KMS-11 (cell line): ENCODE measurements at regions not wholly inside any gene's neighbourhood (a gene's known extent, or its start where the extent isn't known, plus 50 kb on each side); places are given as distances from the start of the nearest gene placed in this dataset.

Experiments
- H2AFZ ChIP-seq: fragments of 200-600 bp; sonication (generic); 2 replicates; pipeline ENCODE4 v1.6.1; 2016; ENCODE audit warnings: antibody characterized with exemption, mixed run types, low read depth
- H3K27ac ChIP-seq: fragments of 200-600 bp; sonication (generic); 2 replicates; pipeline ENCODE4 v1.6.1; 2016; ENCODE audit warnings: mild to moderate bottlenecking, mixed run types
- H3K27me3 ChIP-seq: fragments of 200-600 bp; sonication (generic); 2 replicates; pipeline ENCODE4 v1.6.1; 2017; ENCODE audit warnings: mild to moderate bottlenecking, low read depth, mixed run types, moderate library complexity; ENCODE audit not compliant: insufficient read depth
- H3K36me3 ChIP-seq: fragments of 200-600 bp; sonication (generic); 2 replicates; pipeline ENCODE4 v1.6.1; 2017; ENCODE audit warnings: mild to moderate bottlenecking, mixed run types; ENCODE audit not compliant: insufficient read depth
- H3K4me1 ChIP-seq: fragments of 200-600 bp; sonication (generic); 2 replicates; pipeline ENCODE4 v1.6.1; 2016; ENCODE audit warnings: mild to moderate bottlenecking, low read depth, mixed run types; ENCODE audit not compliant: poor library complexity, severe bottlenecking
- H3K4me2 ChIP-seq: fragments of 200-600 bp; sonication (generic); 2 replicates; pipeline ENCODE4 v1.7.0; 2016; ENCODE audit warnings: mild to moderate bottlenecking, mixed run types
- H3K4me3 ChIP-seq: fragments of 200-600 bp; sonication (generic); IDR thresholded peaks from 2 replicates; pipeline ENCODE4 v1.6.1; 2017; ENCODE audit warnings: low read depth, low read length, mixed read lengths; ENCODE audit not compliant: insufficient read depth
- H3K79me2 ChIP-seq: fragments of 200-600 bp; sonication (generic); 2 replicates; pipeline ENCODE4 v1.6.1; 2016; ENCODE audit warnings: low read depth, mixed run types; ENCODE audit not compliant: insufficient read depth
- H3K9ac ChIP-seq: fragments of 200-600 bp; sonication (generic); 2 replicates; pipeline ENCODE4 v1.6.1; 2016; ENCODE audit warnings: mild to moderate bottlenecking, mixed run types
- H4K20me1 ChIP-seq: fragments of 200-600 bp; sonication (generic); 2 replicates; pipeline ENCODE4 v1.6.1; 2016; ENCODE audit warnings: mild to moderate bottlenecking, mixed run types; ENCODE audit not compliant: insufficient read depth
- TF ChIP-seq, protein P1 (sequence below): fragments of 200-600 bp; sonication (generic); conservative IDR thresholded peaks from 2 replicates; pipeline ENCODE4 v1.6.1; 2017; ENCODE audit warnings: low read depth, mild to moderate bottlenecking, antibody characterized with exemption, low read length, moderate library complexity, mixed read lengths

- Histone ChIP-seq H3K9ac (no peak overlapping the region), H4K20me1 (no peaks in the 10 kb centered on the region), H3K27ac (no peak overlapping the region), H3K27me3 (no peaks in the 10 kb centered on the region), H3K36me3 (no peaks in the 10 kb centered on the region), H3K4me1 (no peaks in the 10 kb centered on the region), H3K79me2 (no peaks in the 10 kb centered on the region), H3K4me3 (no peak overlapping the region), H3K4me2 (no peak overlapping the region), H2AFZ (no peak overlapping the region)
- TF ChIP-seq, protein P1, sequence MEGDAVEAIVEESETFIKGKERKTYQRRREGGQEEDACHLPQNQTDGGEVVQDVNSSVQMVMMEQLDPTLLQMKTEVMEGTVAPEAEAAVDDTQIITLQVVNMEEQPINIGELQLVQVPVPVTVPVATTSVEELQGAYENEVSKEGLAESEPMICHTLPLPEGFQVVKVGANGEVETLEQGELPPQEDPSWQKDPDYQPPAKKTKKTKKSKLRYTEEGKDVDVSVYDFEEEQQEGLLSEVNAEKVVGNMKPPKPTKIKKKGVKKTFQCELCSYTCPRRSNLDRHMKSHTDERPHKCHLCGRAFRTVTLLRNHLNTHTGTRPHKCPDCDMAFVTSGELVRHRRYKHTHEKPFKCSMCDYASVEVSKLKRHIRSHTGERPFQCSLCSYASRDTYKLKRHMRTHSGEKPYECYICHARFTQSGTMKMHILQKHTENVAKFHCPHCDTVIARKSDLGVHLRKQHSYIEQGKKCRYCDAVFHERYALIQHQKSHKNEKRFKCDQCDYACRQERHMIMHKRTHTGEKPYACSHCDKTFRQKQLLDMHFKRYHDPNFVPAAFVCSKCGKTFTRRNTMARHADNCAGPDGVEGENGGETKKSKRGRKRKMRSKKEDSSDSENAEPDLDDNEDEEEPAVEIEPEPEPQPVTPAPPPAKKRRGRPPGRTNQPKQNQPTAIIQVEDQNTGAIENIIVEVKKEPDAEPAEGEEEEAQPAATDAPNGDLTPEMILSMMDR, result no peak
Measured at GRCh38 chr3:30166535-30166934, 439.9 kb upstream of the TGFBR2 start.

- Histone ChIP-seq H3K27ac (no peak overlapping the region), H2AFZ (no peak overlapping the region)
Measured at GRCh38 chr3:30167541-30168011, 438.8 kb upstream of the TGFBR2 start.

DNA sequence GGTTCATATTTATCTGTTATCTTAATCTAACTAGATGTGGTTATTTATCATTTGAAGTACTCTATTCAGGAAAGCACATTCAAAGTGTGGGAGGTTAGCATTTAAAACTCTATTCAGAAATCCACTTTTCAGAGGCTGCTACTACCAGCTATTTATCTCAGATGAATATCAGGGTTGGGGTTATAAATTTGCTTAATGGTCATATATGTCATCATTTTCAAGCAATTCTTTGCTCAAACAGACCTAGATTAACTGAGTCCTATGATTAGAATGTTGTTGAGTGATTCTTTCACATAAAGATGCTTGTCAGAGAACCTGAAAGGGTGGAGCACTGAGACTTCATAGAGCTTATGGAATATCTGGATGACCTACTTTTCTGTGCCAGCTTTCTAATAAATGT lies 436.9 kb upstream of the TGFBR2 start:
- Histone ChIP-seq H3K27ac (no peak overlapping the region), H3K79me2 (no peaks in the 10 kb centered on the region), H2AFZ (no peak overlapping the region), H3K27me3 (no peaks in the 10 kb centered on the region), H3K4me3 (no peak overlapping the region), H3K4me2 (no peak overlapping the region), H3K4me1 (no peaks in the 10 kb centered on the region), H4K20me1 (no peaks in the 10 kb centered on the region), H3K36me3 (no peaks in the 10 kb centered on the region), H3K9ac (no peak overlapping the region)
- TF ChIP-seq, protein P1, result no peak

More at GRCh38 chr3:30167541-30168011, 438.8 kb upstream of the TGFBR2 start:
- Histone ChIP-seq H3K4me3 (no peak overlapping the region), H3K9ac (no peak overlapping the region), H4K20me1 (no peaks in the 10 kb centered on the region), H3K4me2 (no peak overlapping the region), H3K4me1 (no peaks in the 10 kb centered on the region), H3K79me2 (no peaks in the 10 kb centered on the region), H3K36me3 (no peaks in the 10 kb centered on the region), H3K27me3 (no peaks in the 10 kb centered on the region)
- TF ChIP-seq, protein P1, result no peak

DNA sequence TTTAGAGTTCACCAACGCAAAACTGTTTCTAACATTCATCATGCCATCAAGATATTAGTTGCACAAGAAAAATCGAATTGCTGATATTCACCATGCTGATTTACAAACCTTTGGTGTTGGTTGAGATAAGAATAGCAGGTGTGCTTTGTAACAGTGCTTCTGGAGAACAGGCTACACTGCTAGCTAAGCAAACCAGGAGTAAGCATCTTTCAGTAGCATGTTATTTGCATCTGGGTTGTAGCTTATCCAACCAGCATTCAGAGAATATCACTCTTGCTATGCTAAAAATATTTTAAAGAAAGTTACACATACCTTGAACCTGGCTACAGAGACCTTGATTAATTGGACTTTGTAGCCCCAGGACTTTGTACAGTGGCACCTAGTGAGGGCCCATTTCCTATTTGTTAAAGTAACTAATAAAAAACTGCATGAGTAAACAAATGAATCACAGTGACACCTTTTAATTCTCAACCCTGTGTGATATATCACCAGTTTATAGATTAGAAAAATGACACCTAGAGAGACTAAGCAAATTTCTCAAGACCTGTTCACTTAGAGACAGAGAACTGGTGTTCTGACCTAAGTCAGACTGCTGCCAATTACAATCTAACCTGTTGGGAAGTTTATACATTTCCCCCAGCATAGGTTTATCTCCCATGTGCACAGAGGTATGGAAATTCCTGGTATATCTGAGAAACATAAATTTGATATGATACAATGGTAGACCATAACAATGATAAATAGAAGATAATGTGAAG lies 435.5 kb upstream of the TGFBR2 start:
- H2AFZ ChIP-seq, result no peak overlapping the region
- H4K20me1 ChIP-seq, result no peaks in the 10 kb centered on the region
- no peaks in the 10 kb centered on the region for H3K79me2 ChIP-seq
- H3K27me3 ChIP-seq, result no peaks in the 10 kb centered on the region
- H3K27ac ChIP-seq, result no peak overlapping the region
- H3K4me3 ChIP-seq, result no peak overlapping the region
- H3K4me2 ChIP-seq, result no peak overlapping the region
- TF ChIP-seq, protein P1, result no peak
- no peak overlapping the region for H3K9ac ChIP-seq
- no peaks in the 10 kb centered on the region for H3K36me3 ChIP-seq
- H3K4me1 ChIP-seq, result no peaks in the 10 kb centered on the region
